OCI-LY1 (cell line): ENCODE measurements at regions not wholly inside any gene's neighbourhood (a gene's known extent, or its start where the extent isn't known, plus 50 kb on each side); places are given as distances from the start of the nearest gene placed in this dataset.

Experiments used
- H2AFZ ChIP-seq: fragments of 200-600 bp; sonication (generic), shearing (Covaris generic); 2 replicates; pipeline ENCODE4 v1.6.0; 2014; ENCODE audit warnings: antibody characterized with exemption, mild to moderate bottlenecking, low read length
- H3F3A ChIP-seq: fragments of 200-600 bp; sonication (generic), shearing (Covaris generic); 2 replicates; pipeline ENCODE4 v1.6.0; 2014; ENCODE audit warnings: mild to moderate bottlenecking, antibody characterized with exemption, low read length, moderate library complexity; ENCODE audit not compliant: insufficient read depth
- H3K27ac ChIP-seq: fragments of 200-600 bp; sonication (generic); 2 replicates; pipeline ENCODE4 v1.5.1; 2014; ENCODE audit warnings: low read length, mixed run types, mild to moderate bottlenecking, low read depth; ENCODE audit not compliant: poor library complexity, severe bottlenecking
- H3K27me3 ChIP-seq: fragments of 200-600 bp; sonication (generic); 2 replicates; pipeline ENCODE4 v1.6.0; 2014; ENCODE audit warnings: antibody characterized with exemption, mild to moderate bottlenecking, low read length, moderate library complexity; ENCODE audit not compliant: insufficient read depth
- H3K36me3 ChIP-seq: fragments of 200-600 bp; sonication (generic); 2 replicates; pipeline ENCODE4 v1.6.1; 2014; ENCODE audit warnings: mild to moderate bottlenecking, antibody characterized with exemption, low read length, moderate library complexity, mixed read lengths; ENCODE audit not compliant: insufficient read depth
- H3K4me1 ChIP-seq: fragments of 200-600 bp; sonication (generic); 2 replicates; pipeline ENCODE4 v1.5.1; 2014; ENCODE audit warnings: mild to moderate bottlenecking, low read length, moderate library complexity; ENCODE audit not compliant: insufficient read depth, severe bottlenecking
- H3K4me2 ChIP-seq: fragments of 200-600 bp; sonication (generic), shearing (Covaris generic); 2 replicates; pipeline ENCODE4 v1.6.1; 2014; ENCODE audit warnings: low read length
- H3K4me3 ChIP-seq: fragments of 200-600 bp; sonication (generic); 2 replicates; pipeline ENCODE4 v1.5.1; 2014; ENCODE audit warnings: low read length, low read depth, mild to moderate bottlenecking, mixed read lengths; ENCODE audit not compliant: poor library complexity, severe bottlenecking
- H3K79me2 ChIP-seq: fragments of 200-600 bp; shearing (Covaris generic); 2 replicates; pipeline ENCODE4 v1.6.1; 2016; ENCODE audit warnings: mixed run types, low read length, mixed read lengths; ENCODE audit not compliant: insufficient read depth
- H3K9ac ChIP-seq: fragments of 200-600 bp; sonication (generic), shearing (Covaris generic); 2 replicates; pipeline ENCODE4 v1.6.1; 2014; ENCODE audit warnings: mild to moderate bottlenecking, low read length, mixed read lengths
- H3K9me2 ChIP-seq: fragments of 200-600 bp; sonication (generic), shearing (Covaris generic); 2 replicates; pipeline ENCODE4 v1.6.1; 2014; ENCODE audit warnings: low read depth, mild to moderate bottlenecking, low read length, mixed read lengths
- H3K9me3 ChIP-seq: fragments of 200-600 bp; shearing (Covaris generic); 2 replicates; pipeline ENCODE4 v1.6.1; 2014; ENCODE audit warnings: low read length, mixed read lengths
- H4K20me1 ChIP-seq: fragments of 200-600 bp; sonication (generic), shearing (Covaris generic); 2 replicates; pipeline ENCODE4 v1.6.0; 2016; ENCODE audit warnings: mild to moderate bottlenecking, low read length; ENCODE audit not compliant: insufficient read depth
- EZH2 ChIP-seq: fragments of 200-600 bp; sonication (generic), shearing (Covaris generic); IDR thresholded peaks from 2 replicates; pipeline ENCODE4 v1.8.0; 2017; ENCODE audit warnings: borderline replicate concordance, mixed run types, mild to moderate bottlenecking, antibody characterized with exemption, low read length, moderate library complexity, mixed read lengths
- TF ChIP-seq, protein P1 (sequence below): fragments of 200-600 bp; sonication (generic), shearing (Covaris generic); IDR thresholded peaks from 2 replicates; pipeline ENCODE4 v1.5.1; 2017; ENCODE audit warnings: mild to moderate bottlenecking, antibody characterized with exemption, low read length, moderate library complexity, mixed read lengths

- no peak overlapping the region for H3K9ac ChIP-seq
- H3K27me3 ChIP-seq: no peaks in the 10 kb centered on the region
- H3K4me3 ChIP-seq: no peak overlapping the region
- no peaks in the 10 kb centered on the region for H3K9me2 ChIP-seq
- no peaks in the 10 kb centered on the region for H3K4me1 ChIP-seq
- H3K4me2 ChIP-seq: no peak overlapping the region
- H4K20me1 ChIP-seq: no peaks in the 10 kb centered on the region
- no peaks in the 10 kb centered on the region for H3K79me2 ChIP-seq
- TF ChIP-seq, protein P1, sequence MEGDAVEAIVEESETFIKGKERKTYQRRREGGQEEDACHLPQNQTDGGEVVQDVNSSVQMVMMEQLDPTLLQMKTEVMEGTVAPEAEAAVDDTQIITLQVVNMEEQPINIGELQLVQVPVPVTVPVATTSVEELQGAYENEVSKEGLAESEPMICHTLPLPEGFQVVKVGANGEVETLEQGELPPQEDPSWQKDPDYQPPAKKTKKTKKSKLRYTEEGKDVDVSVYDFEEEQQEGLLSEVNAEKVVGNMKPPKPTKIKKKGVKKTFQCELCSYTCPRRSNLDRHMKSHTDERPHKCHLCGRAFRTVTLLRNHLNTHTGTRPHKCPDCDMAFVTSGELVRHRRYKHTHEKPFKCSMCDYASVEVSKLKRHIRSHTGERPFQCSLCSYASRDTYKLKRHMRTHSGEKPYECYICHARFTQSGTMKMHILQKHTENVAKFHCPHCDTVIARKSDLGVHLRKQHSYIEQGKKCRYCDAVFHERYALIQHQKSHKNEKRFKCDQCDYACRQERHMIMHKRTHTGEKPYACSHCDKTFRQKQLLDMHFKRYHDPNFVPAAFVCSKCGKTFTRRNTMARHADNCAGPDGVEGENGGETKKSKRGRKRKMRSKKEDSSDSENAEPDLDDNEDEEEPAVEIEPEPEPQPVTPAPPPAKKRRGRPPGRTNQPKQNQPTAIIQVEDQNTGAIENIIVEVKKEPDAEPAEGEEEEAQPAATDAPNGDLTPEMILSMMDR: no peak
- no peak for TF ChIP-seq EZH2
- no peaks in the 10 kb centered on the region for H3K36me3 ChIP-seq
- H2AFZ ChIP-seq: no peak overlapping the region
- no peaks in the 10 kb centered on the region for H3K9me3 ChIP-seq
- no peaks in the 10 kb centered on the region for H3F3A ChIP-seq
- no peak overlapping the region for H3K27ac ChIP-seq
Measured at GRCh38 chr10:90143937-90144336, 442.5 kb downstream of the KIF20B start.

DNA sequence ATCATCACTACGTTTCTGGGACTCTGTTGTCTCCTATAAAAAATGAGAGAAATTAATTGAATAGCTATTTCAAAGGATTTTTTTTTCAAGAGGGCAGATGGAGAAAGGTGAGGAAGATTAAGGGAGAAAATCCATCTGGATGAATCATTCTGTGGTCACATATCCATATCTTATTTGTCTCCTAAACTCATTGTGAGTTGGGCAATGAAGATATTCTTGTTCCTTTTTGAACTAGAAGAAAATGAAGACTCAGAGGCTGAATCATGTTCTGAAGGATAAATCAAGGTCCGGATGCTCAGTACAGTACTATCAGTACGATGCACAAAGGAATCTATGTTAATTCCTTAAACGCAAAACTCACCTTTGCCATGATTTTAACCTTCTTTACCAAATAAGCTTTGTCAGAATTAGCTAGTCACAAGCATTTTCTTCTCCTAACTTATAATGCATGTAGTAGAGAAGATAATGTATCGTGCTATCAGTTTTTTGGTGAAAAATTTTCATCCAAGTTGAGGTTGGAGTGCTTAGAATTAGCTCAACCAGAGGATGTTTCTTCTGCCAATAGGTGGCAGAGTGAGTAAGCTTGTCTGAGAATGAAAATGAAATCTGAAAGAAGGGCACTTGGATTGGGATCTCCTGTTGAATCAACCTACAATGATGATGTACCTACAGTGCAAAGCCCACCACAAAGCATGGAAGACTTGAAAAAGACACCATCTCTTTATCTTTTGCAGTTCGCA is 446.9 kb downstream of the KIF20B start:
- no peaks in the 10 kb centered on the region for H3K4me1 ChIP-seq
- H3K9ac ChIP-seq: no peak overlapping the region
- H3K9me3 ChIP-seq: no peaks in the 10 kb centered on the region
- H3K27ac ChIP-seq: no peak overlapping the region
- TF ChIP-seq EZH2: no peak
- TF ChIP-seq, protein P1: peak; percentile 25; the same call in 1 of the 2 replicates
- H4K20me1 ChIP-seq: no peaks in the 10 kb centered on the region
- no peak overlapping the region for H3K4me3 ChIP-seq
- H3K36me3 ChIP-seq: no peaks in the 10 kb centered on the region
- H2AFZ ChIP-seq: no peak overlapping the region
- no peaks in the 10 kb centered on the region for H3K9me2 ChIP-seq
- no peaks in the 10 kb centered on the region for H3F3A ChIP-seq
- H3K4me2 ChIP-seq: no peak overlapping the region
- H3K79me2 ChIP-seq: no peaks in the 10 kb centered on the region
- no peaks in the 10 kb centered on the region for H3K27me3 ChIP-seq

DNA sequence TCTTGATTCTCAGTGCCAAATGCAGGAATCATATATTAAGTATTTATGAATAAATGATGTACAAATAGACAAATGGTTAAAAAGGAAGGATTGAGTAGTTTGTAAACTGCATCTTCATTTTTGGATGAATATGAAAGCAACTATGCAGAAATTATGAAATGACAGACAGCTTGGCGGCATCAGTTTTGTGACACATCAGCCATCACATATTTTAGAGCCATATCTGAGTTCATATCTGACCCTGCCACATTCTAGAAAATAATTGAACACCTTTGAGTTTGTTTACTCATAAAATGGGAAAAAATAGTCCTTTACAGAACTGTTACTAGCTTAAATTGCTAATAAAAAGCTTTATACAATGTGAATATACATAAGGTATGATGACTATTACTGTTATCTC is 448.2 kb downstream of the KIF20B start:
- H2AFZ ChIP-seq: no peak overlapping the region
- TF ChIP-seq, protein P1: no peak
- TF ChIP-seq EZH2: no peak
- no peak overlapping the region for H3K4me3 ChIP-seq
- no peaks in the 10 kb centered on the region for H3F3A ChIP-seq
- H3K4me1 ChIP-seq: no peaks in the 10 kb centered on the region
- no peaks in the 10 kb centered on the region for H3K36me3 ChIP-seq
- no peaks in the 10 kb centered on the region for H3K27me3 ChIP-seq
- no peak overlapping the region for H3K4me2 ChIP-seq
- no peak overlapping the region for H3K27ac ChIP-seq
- no peaks in the 10 kb centered on the region for H3K79me2 ChIP-seq
- no peaks in the 10 kb centered on the region for H4K20me1 ChIP-seq
- no peaks in the 10 kb centered on the region for H3K9me2 ChIP-seq
- no peaks in the 10 kb centered on the region for H3K9me3 ChIP-seq
- no peak overlapping the region for H3K9ac ChIP-seq
